PC-9 (cell line): ENCODE measurements at regions not wholly inside any gene's neighbourhood (a gene's known extent, or its start where the extent isn't known, plus 50 kb on each side); places are given as distances from the start of the nearest gene placed in this dataset.

Experiments used
- BruUV-seq: library from RNA; stranded (reverse); fragments of 400-500 nt; replicated peaks from 2 replicates; lab custom pipeline; 2021; lab: Mats Ljungman, UMichigan
- CTCF ChIA-PET: fragments of 300-600 bp; sonication (Branson Sonifier 250); formaldehyde crosslinking; loops from one replicate; lab custom pipeline; 2022; ENCODE audit warnings: antibody characterized with exemption; lab: Charles Lee
- POLR2A ChIA-PET: fragments of 300-600 bp; sonication (Branson Sonifier 250); formaldehyde crosslinking; loops from one replicate; lab custom pipeline; 2022; ENCODE audit warnings: antibody characterized with exemption; ENCODE audit not compliant: unreplicated experiment; lab: Charles Lee
- DNase-seq, 2 experiments: peaks; one replicate each; pipeline versions ENCODE4 v3.0.0 to v3.0.0-alpha.2; 2015 to 2022; ENCODE audit warnings: mixed read lengths in 1 of 2
- H2AFZ ChIP-seq: fragments of 200-600 bp; sonication (generic); 2 replicates; pipeline ENCODE4 v1.8.1; 2017; ENCODE audit warnings: antibody characterized with exemption
- H3F3A ChIP-seq: fragments of 200-600 bp; sonication (generic); 2 replicates; pipeline ENCODE4 v1.8.1; 2017; ENCODE audit warnings: antibody characterized with exemption, mild to moderate bottlenecking, low read depth; ENCODE audit not compliant: insufficient read depth
- H3K27ac ChIP-seq: fragments of 200-600 bp; sonication (generic); 2 replicates; pipeline ENCODE4 v1.6.1; 2016; ENCODE audit warnings: mixed run types
- H3K27me3 ChIP-seq: fragments of 200-600 bp; sonication (generic); 2 replicates; pipeline ENCODE4 v1.6.1; 2016; ENCODE audit warnings: low read depth, mixed run types; ENCODE audit not compliant: insufficient read depth
- H3K36me3 ChIP-seq: fragments of 200-600 bp; sonication (generic); 2 replicates; pipeline ENCODE4 v1.6.1; 2016; ENCODE audit warnings: low read depth, mixed run types
- H3K4me1 ChIP-seq: fragments of 200-600 bp; sonication (generic); replicated peaks from 2 replicates; pipeline ENCODE4 v1.6.1; 2016; ENCODE audit warnings: mixed run types; ENCODE audit not compliant: insufficient read depth
- H3K4me2 ChIP-seq: fragments of 200-600 bp; sonication (generic); 2 replicates; pipeline ENCODE4 v1.6.1; 2017; ENCODE audit warnings: mixed run types
- H3K4me3 ChIP-seq: fragments of 200-600 bp; sonication (generic); 2 replicates; pipeline ENCODE4 v1.6.1; 2016; ENCODE audit warnings: mixed run types
- H3K79me2 ChIP-seq: fragments of 200-600 bp; sonication (generic); 2 replicates; pipeline ENCODE4 v1.6.1; 2017; ENCODE audit warnings: low read depth, mixed run types
- H3K9me2 ChIP-seq: fragments of 200-600 bp; sonication (generic); 2 replicates; pipeline ENCODE4 v1.8.1; 2017; ENCODE audit warnings: mild to moderate bottlenecking; ENCODE audit not compliant: insufficient read depth
- H3K9me3 ChIP-seq: fragments of 200-600 bp; sonication (generic); 2 replicates; pipeline ENCODE4 v1.8.1; 2016; ENCODE audit warnings: low read depth; ENCODE audit not compliant: insufficient read depth
- H4K20me1 ChIP-seq: fragments of 200-600 bp; sonication (generic); 2 replicates; pipeline ENCODE4 v1.8.1; 2017; ENCODE audit not compliant: insufficient read depth
- CTCF ChIP-seq: fragments of 200-600 bp; sonication (generic); conservative IDR thresholded peaks from 2 replicates; pipeline ENCODE4 v1.6.1; 2017; ENCODE audit warnings: mixed run types, antibody characterized with exemption, mild to moderate bottlenecking, moderate library complexity
- EZH2 ChIP-seq: fragments of 200-600 bp; sonication (generic); IDR thresholded peaks from 2 replicates; pipeline ENCODE4 v1.8.0; 2017; ENCODE audit warnings: antibody characterized with exemption, low read depth
- intact Hi-C: fragments of 100-400 bp; cut with micrococcal nuclease; formaldehyde crosslinking; loops from one replicate; pipeline ENCODE4 v1.10.0; 2022; ENCODE audit not compliant: unreplicated experiment

- Histone ChIP-seq H3K9me2 (no peaks in the 10 kb centered on the region), H3K9me3 (no peaks in the 10 kb centered on the region), H2AFZ (no peak overlapping the region), H3K27ac (no peak overlapping the region), H3K4me1 (no peaks in the 10 kb centered on the region), H3K4me2 (no peak overlapping the region), H3K36me3 (no peaks in the 10 kb centered on the region), H3K4me3 (no peak overlapping the region), H3K27me3 (peaks cover 26% of the 10 kb centered on the region; the same call in 1 of the 2 replicates), H3K79me2 (no peaks in the 10 kb centered on the region), H4K20me1 (no peaks in the 10 kb centered on the region), H3F3A (no peaks in the 10 kb centered on the region)
- BruUV-seq, result no TSS peak
- ChIA-PET CTCF (no interaction called here), POLR2A (no interaction called here)
- intact Hi-C loops, result no loop called here
- no peak for DNase-seq
- TF ChIP-seq EZH2, result no peak
- TF ChIP-seq CTCF, result no peak
Measured at GRCh38 chr1:110734133-110734680, 59.5 kb upstream of the KCNA3 start.

- no peaks in the 10 kb centered on the region for H3K9me2 ChIP-seq
- TF ChIP-seq CTCF (no peak), EZH2 (no peak)
- H3F3A ChIP-seq, result no peaks in the 10 kb centered on the region
- ChIA-PET CTCF (no interaction called here), POLR2A (no interaction called here)
- no peak for DNase-seq
- BruUV-seq, result no TSS peak
- H3K27me3 ChIP-seq, result peaks cover 34% of the 10 kb centered on the region; the same call in 1 of the 2 replicates
- H3K36me3 ChIP-seq, result no peaks in the 10 kb centered on the region
- H2AFZ ChIP-seq, result no peak overlapping the region
- no peak overlapping the region for H3K4me3 ChIP-seq
- intact Hi-C loops, result no loop called here
- H3K4me2 ChIP-seq, result no peak overlapping the region
- no peaks in the 10 kb centered on the region for H3K9me3 ChIP-seq
- H4K20me1 ChIP-seq, result no peaks in the 10 kb centered on the region
- no peak overlapping the region for H3K27ac ChIP-seq
- no peaks in the 10 kb centered on the region for H3K79me2 ChIP-seq
- H3K4me1 ChIP-seq, result no peaks in the 10 kb centered on the region
Measured at GRCh38 chr1:110731529-110731928, 56.8 kb upstream of the KCNA3 start.

GRCh38 chr1:110728388-110729001, 53.8 kb upstream of the KCNA3 start:
- CTCF ChIA-PET, result interaction anchor here (0.6 kb wide), 1 partner anchor 90 kb away, joined by 7 read pairs; no protein-coding TSS in a partner anchor
- Histone ChIP-seq H3K27ac (no peak overlapping the region), H3K9me3 (no peaks in the 10 kb centered on the region), H3K36me3 (no peaks in the 10 kb centered on the region), H4K20me1 (no peaks in the 10 kb centered on the region), H3K79me2 (no peaks in the 10 kb centered on the region), H3K27me3 (peaks cover 44% of the 10 kb centered on the region), H3F3A (no peaks in the 10 kb centered on the region), H3K4me2 (no peak overlapping the region), H3K4me3 (no peak overlapping the region), H3K4me1 (no peaks in the 10 kb centered on the region), H3K9me2 (no peaks in the 10 kb centered on the region), H2AFZ (no peak overlapping the region)
- POLR2A ChIA-PET, result no interaction called here
- DNase-seq, result no peak
- TF ChIP-seq EZH2 (no peak), CTCF (no peak)
- BruUV-seq, result no TSS peak
- intact Hi-C loops, result no loop called here
